ENCODE measurements at regions not wholly inside any gene's neighbourhood (a gene's known extent, or its start where the extent isn't known, plus 50 kb on each side); places are given as distances from the start of the nearest gene placed in this dataset.

GRCh38 chr6:75020376-75020775 lies 185.5 kb downstream of the COL12A1 start:
- no peak for TF ChIP-seq CTCF (IDR thresholded peaks at IDR 0.05)
- no peak for TF ChIP-seq POLR2AphosphoS5 (IDR thresholded peaks at IDR 0.05; ENCODE audit: insufficient read depth in 1 of 2, low read depth in 1 of 2)
- no peak for TF ChIP-seq POLR2A (IDR thresholded peaks at IDR 0.05)

Measured in vagina (tissue), 2 donors.